GM12874 (cell line): ENCODE measurements at regions not wholly inside any gene's neighbourhood (a gene's known extent, or its start where the extent isn't known, plus 50 kb on each side); places are given as distances from the start of the nearest gene placed in this dataset.

Experiments
- CTCF ChIP-seq: IDR thresholded peaks from 2 replicates; pipeline ENCODE4 v1.5.1; 2011; ENCODE audit warnings: low read depth, mild to moderate bottlenecking, control low read depth, low read length, moderate library complexity; ENCODE audit not compliant: insufficient read depth

- TF ChIP-seq CTCF = no peak
Observed at GRCh38 chr9:124202447-124202971, 55.2 kb upstream of the NEK6 start.

GRCh38 chr9:124205686-124206352, 51.9 kb upstream of the NEK6 start:
- no peak for TF ChIP-seq CTCF

- no peak for TF ChIP-seq CTCF
Observed at GRCh38 chr9:124206391-124206790, 51.4 kb upstream of the NEK6 start.
